GM21447 (cell line): ENCODE measurements at regions not wholly inside any gene's neighbourhood (a gene's known extent, or its start where the extent isn't known, plus 50 kb on each side); places are given as distances from the start of the nearest gene placed in this dataset.

ENCODE experiments used
- ATAC-seq: cut with Tn5 transposase; IDR thresholded peaks from one replicate; pipeline ENCODE4 v1.9.1; 2021; ENCODE audit not compliant: unreplicated experiment

DNA sequence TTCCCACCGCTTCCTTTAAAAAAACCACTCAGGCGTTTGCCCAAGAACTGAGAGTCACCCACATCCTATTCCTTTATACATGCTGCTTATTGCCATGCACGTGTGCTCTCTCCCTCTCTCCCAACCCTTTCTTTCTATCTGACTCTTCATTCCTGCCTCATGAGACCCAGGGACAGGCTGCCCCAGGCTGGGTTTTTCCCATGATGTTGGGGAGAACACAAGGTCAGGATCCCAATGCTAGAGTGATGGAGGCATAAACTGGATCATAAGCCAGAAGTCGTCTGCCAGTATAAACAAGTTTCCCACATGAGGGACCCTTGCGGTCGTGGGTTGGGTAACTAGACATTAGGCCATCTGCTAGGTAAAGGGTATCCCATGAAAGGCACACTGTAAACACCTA lies 64.9 kb downstream of the CD2 start:
- no peak for ATAC-seq

DNA sequence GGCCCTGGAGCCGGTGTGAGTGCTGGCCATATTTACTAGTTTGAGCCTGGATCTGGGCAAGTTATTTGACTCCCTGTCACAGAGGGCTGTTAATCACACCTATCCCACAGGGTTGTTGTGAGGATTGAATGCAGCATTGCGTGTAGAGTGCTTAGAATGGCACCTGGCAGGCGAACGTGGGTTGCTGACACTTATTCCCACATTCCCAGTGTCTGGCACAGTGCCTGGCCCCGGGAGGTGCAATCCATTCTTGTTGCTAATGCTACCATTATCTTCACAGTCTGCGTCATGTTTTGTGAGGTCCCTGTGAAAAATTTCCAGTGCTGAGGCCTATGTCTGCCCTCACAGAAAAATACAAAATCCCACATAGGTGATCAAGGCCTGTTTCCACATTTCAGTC lies 66.1 kb downstream of the CD2 start:
- ATAC-seq = no peak

DNA sequence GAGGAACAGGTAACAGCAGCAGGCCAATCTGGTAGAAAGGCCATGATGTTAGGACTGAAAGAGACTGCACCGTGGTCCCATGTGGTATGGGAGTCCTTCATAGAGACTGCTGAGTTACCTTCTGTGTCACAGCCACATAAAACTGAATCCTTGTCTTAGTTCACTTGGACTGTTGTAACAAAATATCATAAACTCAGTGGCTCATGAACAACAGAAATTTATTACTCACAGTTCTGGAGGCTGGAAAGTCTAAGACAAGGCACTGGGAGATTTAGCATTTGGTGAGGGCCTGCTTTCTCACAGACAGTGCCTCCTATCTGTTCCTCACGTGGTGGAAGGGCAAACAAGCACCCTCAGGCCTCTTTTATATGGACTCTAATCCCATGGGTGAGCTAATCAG lies 67.5 kb downstream of the CD2 start:
- ATAC-seq = no peak

GRCh38 chr1:116824631-116825206 lies 70.5 kb downstream of the CD2 start:
- ATAC-seq = no peak

- ATAC-seq = no peak
These were observed 71.0 kb downstream of the CD2 start for GRCh38 chr1:116825207-116825719.

DNA sequence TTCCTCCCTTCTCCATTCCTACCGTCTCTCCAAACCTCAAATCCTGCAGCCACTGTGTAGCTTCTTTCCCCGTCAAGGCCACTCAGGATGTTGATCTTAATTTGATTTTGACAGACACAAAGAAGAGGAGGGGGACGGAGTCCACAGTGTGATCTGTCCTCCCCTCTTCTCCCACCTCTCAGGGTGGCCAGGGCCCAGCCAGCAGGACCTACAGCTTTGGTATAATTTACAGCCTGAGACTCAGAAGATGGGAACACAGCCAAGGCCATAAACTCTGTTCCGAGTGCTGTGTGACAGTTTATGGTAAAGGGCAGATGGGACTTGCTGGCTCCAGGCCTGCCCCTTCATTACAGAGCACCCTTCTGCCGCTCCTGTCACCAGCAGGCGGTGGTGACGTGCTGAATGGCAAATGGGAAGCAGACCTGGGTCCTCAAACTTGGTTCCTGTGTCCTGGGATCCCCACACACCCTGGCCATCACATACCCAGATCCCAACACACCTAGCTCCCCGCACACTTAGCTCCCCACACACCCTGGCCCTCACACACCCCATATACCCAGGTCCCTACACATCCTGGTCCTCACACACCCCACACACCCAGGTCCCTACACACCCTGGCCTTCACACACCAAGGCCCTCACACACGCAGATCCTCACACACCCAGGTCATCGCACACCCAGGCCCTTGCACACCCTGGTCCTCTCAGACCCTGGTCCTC lies 71.6 kb downstream of the CD2 start:
- no peak for ATAC-seq

DNA sequence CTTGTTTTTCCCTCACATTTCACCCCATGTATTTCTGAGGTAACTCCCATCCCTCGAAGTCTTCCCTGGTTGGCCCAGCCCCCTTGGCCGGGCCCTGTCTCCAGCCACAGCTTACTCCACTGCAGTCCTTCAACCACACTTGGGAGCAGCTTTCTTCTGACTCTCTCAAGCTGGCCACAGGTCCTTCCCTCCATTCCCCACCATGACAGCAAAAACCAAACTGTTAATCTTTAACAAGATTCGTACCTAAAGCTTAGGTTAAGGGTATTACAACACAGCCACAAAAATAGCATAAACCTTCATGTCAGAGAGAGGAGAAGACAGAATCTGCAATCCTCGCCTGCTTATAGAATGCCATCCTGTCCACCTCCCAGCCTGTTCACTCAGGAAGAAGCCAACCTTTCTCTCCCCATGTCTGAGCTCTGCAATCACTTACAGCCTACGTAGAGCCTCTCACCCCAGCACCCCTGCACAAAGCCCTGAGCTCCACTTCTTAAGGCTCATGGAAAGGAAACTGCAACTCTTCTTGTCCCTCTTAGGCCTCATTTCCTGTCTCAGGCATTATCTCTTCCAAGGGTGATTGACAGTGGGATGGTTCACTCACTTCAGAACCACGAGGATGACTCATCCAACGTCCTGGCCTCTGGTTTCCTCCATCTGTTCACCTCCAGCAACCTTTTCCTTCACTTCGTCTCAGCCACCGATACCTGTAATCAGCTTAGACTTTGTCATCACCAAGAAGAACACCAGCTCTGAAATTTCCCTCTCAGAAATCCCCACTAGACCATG lies 72.8 kb downstream of the CD2 start:
- ATAC-seq = peak; percentile 81

DNA sequence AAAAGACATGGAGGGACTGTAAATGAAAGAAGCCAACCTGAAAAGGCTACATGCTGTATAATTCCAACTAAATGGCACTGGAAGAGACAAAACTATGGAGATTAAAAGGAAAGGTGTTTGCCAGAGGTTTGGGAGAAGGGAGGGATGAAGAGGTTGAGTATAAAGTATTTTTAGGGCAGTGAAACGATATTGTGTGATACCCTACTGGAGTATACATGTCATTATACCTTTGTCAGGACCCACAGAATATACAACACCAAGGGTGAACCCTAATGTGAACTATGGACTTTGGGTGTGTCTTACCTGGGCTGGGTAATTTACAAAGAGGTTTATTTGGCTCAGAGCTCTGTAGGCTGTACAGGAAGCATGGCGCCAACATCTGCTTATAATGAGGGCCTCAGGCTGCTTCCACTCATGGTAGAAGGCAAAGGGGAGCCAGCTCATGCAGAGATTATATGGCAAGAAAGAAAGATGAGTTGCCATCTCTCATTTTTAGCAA lies 73.4 kb downstream of the CD2 start:
- no peak for ATAC-seq

DNA sequence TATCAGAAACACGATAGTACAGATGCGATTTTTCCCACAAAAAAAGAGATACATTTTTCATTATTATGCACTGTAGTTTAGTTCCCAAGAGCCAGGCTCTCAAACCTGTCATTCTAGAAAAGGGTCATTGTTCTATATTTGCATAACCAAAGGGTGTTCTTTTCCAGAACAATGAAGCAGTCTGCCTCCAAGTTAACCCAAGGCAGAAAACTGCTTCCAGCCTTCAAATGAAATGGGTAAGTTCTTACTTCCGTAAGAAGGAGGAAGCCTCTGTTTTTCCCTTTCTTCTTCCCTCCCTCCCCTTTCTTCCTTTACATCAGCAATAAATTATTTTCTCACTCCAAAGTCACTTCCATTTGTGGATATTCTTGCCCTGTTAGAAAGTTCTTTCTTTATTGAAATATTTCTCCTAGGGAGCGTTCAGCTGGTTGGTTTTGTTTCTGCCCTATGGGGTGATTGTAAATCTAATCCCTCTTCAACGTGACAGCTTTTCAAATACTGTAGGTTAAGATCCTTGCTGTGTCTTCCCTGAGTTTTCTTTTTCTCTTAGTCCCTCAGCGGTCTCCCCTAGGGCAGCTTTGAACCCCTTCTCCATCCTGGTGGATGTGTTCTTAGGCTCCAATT lies 77.3 kb upstream of the PTGFRN start:
- ATAC-seq = no peak

- ATAC-seq = no peak
These were observed 76.7 kb upstream of the PTGFRN start for GRCh38 chr1:116832932-116833578.

- no peak for ATAC-seq
These were observed 76.0 kb upstream of the PTGFRN start for GRCh38 chr1:116833718-116834117.

DNA sequence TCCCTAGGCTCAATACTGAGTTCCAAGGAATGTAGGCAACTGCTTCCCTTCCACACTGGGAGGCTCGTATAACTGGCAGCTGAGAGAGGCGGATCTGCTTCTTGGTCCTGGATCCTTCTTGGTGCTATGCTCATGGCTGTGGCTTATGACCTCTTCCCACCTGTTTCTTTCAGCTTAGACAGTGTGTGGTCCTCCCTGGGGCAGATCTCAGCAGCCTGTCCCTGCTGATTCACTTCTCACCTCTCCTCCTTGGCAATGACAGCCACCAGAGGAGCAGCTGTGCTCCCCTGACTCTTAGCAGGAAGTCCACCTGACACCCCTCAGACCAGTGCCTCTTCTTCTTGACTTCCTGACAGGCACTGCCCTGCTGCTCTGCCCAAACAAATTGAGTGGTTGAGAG lies 75.1 kb upstream of the PTGFRN start:
- no peak for ATAC-seq

DNA sequence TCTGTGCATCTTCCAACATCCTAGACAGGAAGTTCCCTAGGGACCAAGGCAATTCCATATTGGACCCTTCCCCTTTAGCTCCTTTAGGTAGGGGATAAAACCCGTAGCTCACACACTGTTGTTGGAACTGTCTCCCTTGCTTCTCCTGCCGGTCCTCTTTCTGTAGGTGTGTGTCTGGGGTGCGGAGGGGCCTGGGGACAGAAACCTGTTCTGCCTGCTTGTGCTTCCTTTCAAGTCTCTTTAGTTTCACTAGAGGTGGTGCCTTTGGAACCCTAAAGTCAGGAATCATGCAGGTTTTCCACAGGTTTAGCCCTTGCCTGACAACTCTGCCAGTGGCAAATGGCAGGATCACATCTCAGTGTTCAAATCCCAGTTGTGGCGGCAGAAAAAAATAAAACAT lies 74.6 kb upstream of the PTGFRN start:
- no peak for ATAC-seq

GRCh38 chr1:116836099-116836498 lies 73.6 kb upstream of the PTGFRN start:
- ATAC-seq = no peak

DNA sequence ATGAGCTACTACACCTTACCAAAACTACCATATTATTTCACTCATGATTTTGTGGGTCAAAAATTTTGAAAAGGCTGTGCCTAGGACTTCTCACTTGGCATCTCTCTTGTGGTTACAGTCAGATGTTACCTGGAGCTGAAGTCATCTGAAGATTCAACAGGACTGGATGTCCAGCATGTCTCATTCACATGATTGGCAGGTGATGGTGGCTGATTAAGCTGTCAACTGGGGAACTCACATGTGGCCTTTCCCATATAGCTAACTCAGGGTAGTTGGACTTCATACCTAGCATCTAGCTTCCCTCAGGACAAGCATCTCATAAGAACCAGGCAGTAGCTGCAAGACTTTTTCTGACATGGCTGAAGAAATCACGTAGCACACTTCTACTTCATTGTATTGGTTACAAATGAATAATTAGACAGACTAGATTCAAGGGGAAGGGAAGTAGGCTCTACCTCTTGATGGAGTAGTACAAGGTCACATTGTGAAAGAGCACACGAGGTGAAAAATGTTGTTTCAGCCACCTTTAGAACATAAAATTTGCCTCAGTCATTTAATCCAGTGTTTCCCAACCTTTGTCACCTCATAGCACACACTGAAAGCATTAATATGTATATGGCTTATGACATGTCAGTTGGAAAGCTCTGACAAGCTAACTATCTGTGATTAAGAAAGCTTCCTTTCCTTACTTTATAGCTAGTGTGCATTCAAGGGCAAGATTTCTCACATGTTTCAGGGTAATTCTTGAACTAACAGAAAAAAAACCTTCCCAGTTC lies 68.0 kb upstream of the PTGFRN start:
- no peak for ATAC-seq

GRCh38 chr1:116842654-116843053 lies 67.1 kb upstream of the PTGFRN start:
- ATAC-seq = no peak

DNA sequence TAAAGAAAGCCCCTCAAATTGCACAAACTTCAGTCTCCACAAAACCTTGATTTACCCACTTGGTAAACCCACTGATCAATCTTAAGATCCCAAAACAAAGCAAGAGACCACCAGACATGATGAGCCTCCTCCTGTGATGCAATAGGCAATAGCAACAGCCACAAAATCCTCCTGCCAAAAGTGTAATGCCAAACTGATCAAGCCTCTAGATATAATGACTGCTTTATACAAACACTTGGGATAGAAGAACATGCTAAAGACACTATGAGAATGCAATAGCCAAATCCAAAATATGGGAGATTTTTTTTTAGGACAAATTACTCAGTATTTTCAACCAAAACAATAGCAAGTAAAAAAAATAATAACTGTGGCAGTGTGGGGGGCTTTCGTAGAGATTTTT lies 64.9 kb upstream of the PTGFRN start:
- ATAC-seq = no peak

- no peak for ATAC-seq
These were observed 62.5 kb upstream of the PTGFRN start for GRCh38 chr1:116847190-116847589.

- ATAC-seq = no peak
These were observed 61.8 kb upstream of the PTGFRN start for GRCh38 chr1:116847688-116848531.
